Transverse colon (tissue), 4 donors: ENCODE measurements at regions not wholly inside any gene's neighbourhood (a gene's known extent, or its start where the extent isn't known, plus 50 kb on each side); places are given as distances from the start of the nearest gene placed in this dataset.

Experiments used
- CTCF ChIP-seq, 5 experiments: fragments of 200-600 bp in 3 of 5; fragments of 450-650 bp in 2 of 5; sonication (generic) in 3 of 5; IDR thresholded peaks; 1 replicate in 2 of 5; 2 replicates in 3 of 5; pipeline ENCODE4 v1.5.1; 2016 to 2017; ENCODE audit warnings: antibody characterized with exemption in 5 of 5, inconsistent platforms in 3 of 5, mild to moderate bottlenecking in 2 of 5, moderate library complexity in 1 of 5
- POLR2AphosphoS5 ChIP-seq, 3 donors: sonication (generic); formaldehyde crosslinking; IDR thresholded peaks; one replicate each; pipeline ENCODE4 v1.6.1; 2016; ENCODE audit warnings: antibody characterized with exemption in 3 of 3

DNA sequence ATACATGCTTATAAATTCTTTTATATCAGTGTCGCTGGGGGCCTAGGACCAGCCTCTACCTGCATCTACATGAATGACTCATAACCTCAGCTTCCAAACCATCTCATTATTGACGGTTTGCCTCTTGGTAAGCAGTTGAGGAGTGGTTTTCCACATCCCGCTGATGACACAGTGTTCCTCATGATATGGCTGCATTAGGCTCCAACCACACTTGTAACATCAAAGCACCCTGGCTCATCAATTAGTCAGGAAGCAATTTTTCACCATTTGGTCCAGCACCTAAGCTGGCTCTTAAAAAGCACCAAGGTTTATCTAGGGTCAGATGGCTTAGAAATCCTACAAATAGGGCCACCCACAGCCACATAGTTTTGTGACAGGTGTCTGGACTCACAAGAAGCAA, 402.4 kb downstream of the ARHGEF28 start:
- no peak for TF ChIP-seq CTCF (IDR thresholded peaks at IDR 0.05)
- no peak for TF ChIP-seq POLR2AphosphoS5 (IDR thresholded peaks at IDR 0.05)
